Heart left ventricle (tissue), 16 donors: ENCODE measurements at regions not wholly inside any gene's neighbourhood (a gene's known extent, or its start where the extent isn't known, plus 50 kb on each side); places are given as distances from the start of the nearest gene placed in this dataset.

ENCODE experiments used
- ATAC-seq, 4 donors: fragments of 200-7000 bp; cut with Tn5 transposase; one replicate each; pipeline ENCODE4 v1.9.1; 2020 to 2022; ENCODE audit warnings: moderate library complexity in 4 of 4, mild to moderate bottlenecking in 3 of 4, moderate number of reproducible peaks in 1 of 4
- DNase-seq, 5 donors: peaks; one replicate each; pipeline ENCODE4 v3.0.0-alpha.2; 2020
- H3K27ac ChIP-seq, 12 donors: fragments of 200-600 bp; sonication (generic) in 4 of 12; one replicate each; pipeline versions ENCODE4 v1.5.0 to v1.8.0; 2016 to 2022; ENCODE audit warnings: mild to moderate bottlenecking in 2 of 12
- H3K27me3 ChIP-seq, 9 donors: fragments of 200-600 bp; sonication (generic) in 2 of 9; one replicate each; pipeline versions ENCODE4 v1.5.1 to v1.8.0; 2016 to 2022; ENCODE audit warnings: mild to moderate bottlenecking in 3 of 9
- H3K36me3 ChIP-seq, 9 donors: fragments of 200-600 bp; sonication (generic) in 2 of 9; one replicate each; pipeline versions ENCODE4 v1.5.0 to v1.8.0; 2018 to 2022; ENCODE audit warnings: mild to moderate bottlenecking in 2 of 9
- H3K4me1 ChIP-seq, 12 donors: fragments of 200-600 bp; sonication (generic) in 4 of 12; one replicate each; pipeline versions ENCODE4 v1.5.0 to v1.8.0; 2016 to 2022; ENCODE audit warnings: mild to moderate bottlenecking in 3 of 12
- H3K4me3 ChIP-seq, 12 donors: fragments of 200-600 bp; sonication (generic) in 4 of 12; one replicate each; pipeline versions ENCODE4 v1.5.0 to v1.8.0; 2017 to 2022; ENCODE audit warnings: mild to moderate bottlenecking in 9 of 12, moderate library complexity in 4 of 12
- H3K9me3 ChIP-seq, 12 donors: fragments of 200-600 bp; sonication (generic) in 4 of 12; one replicate each; pipeline versions ENCODE4 v1.5.0 to v1.8.0; 2016 to 2022; ENCODE audit warnings: mild to moderate bottlenecking in 1 of 12
- CTCF ChIP-seq, 12 donors: fragments of 200-600 bp; sonication (generic) in 4 of 12; IDR thresholded peaks; one replicate each; pipeline versions ENCODE4 v1.5.0 to v1.8.0; 2018 to 2022; ENCODE audit warnings: antibody characterized with exemption in 12 of 12, mild to moderate bottlenecking in 5 of 12
- POLR2A ChIP-seq, 2 donors: fragments of 450-650 bp; IDR thresholded peaks; one replicate each; pipeline ENCODE4 v1.6.1; 2017; ENCODE audit warnings: antibody characterized with exemption in 2 of 2, mild to moderate bottlenecking in 2 of 2, moderate library complexity in 2 of 2
- WGBS, 4 donors: extraction: QIAGEN DNeasy Blood & Tissue Kit in 2 of 4; methylation state at CpG; one replicate each; pipeline versions ENCODE4 v1.1.5 to v1.1.7; 2013 to 2018; 5-methylcytosine and 5-hydroxymethylcytosine counted together
- intact Hi-C, 10 donors: fragments of 100-400 bp; cut with DNase I; formaldehyde crosslinking; loops; one replicate each; pipeline versions ENCODE4 v1.11.1 to v1.14.2; 2022
- donor health status: ischemic (EF 13 %, LVEDD 7.1; RV severe dilation, severe dysfunction).
- donor health status: healthy with polysubstance abuse.
- donor health status: DM: no; HTN: yes; CAD: no.
- donor health status: DM: no; HTN: no; CAD: no.
- donor health status: ischemic (EF 25% LVEDD 6.9; RV normal size, moderate dysfunction).
- donor health status: ischemic (EF 25% LVEDD 5.7; RV mildly dilated, moderate dysfunction).
- donor health status: healthy.
- donor health status: DM: yes; HTN: yes; CAD: no.
- donor health status: ischemic (EF 35%, LVEDD 5.7; RV mildly dilated, moderate dysfunction).
- donor health status: nonischemic (EF 11% LVEDD 7.7; RV severe dilation, severe dysfunction).
- donor health status: DM: yes; HTN: yes; CAD: no.
- donor health status: PGD.
- donor health status: ischemic (EF 29% LVEDD 5.4; RV normal size, mild dysfunction).
- donor health status: nonischemic (EF 23%, LVEDD 6.1; RV moderate dilation, normal function).

GRCh38 chr1:221916176-221916575 lies 174.3 kb upstream of the DUSP10 start:
- ATAC-seq (no peak), DNase-seq (no peak)
- Histone ChIP-seq H3K4me1 (no peaks in the 10 kb centered on the region), H3K4me3 (no peak overlapping the region), H3K27me3 (no peaks in the 10 kb centered on the region), H3K9me3 (no peaks in the 10 kb centered on the region), H3K36me3 (no peaks in the 10 kb centered on the region), H3K27ac (no peak overlapping the region)
- TF ChIP-seq CTCF (IDR thresholded peaks at IDR 0.05): no peak
- no peak for TF ChIP-seq POLR2A (IDR thresholded peaks at IDR 0.05)
- WGBS, 4 donors: 87 to 93% (median 88%) methylated on average over 5 of the region's 5 CpGs
- intact Hi-C loops: no loop called here

- Histone ChIP-seq H3K27me3 (no peaks in the 10 kb centered on the region), H3K9me3 (no peaks in the 10 kb centered on the region), H3K36me3 (no peaks in the 10 kb centered on the region), H3K4me1 (no peaks in the 10 kb centered on the region), H3K27ac (no peak overlapping the region), H3K4me3 (no peak overlapping the region)
- TF ChIP-seq POLR2A (IDR thresholded peaks at IDR 0.05) (no peak), CTCF (IDR thresholded peaks at IDR 0.05) (no peak)
- intact Hi-C loops: no loop called here
- DNase-seq (no peak), ATAC-seq (no peak)
- WGBS, 4 donors: 84 to 89% (median 85%) methylated on average over 2 of the region's 2 CpGs
Measured at GRCh38 chr1:221915764-221916163, 173.9 kb upstream of the DUSP10 start.

GRCh38 chr1:221913351-221913892 lies 171.5 kb upstream of the DUSP10 start:
- Histone ChIP-seq H3K27ac (no peak overlapping the region), H3K9me3 (no peaks in the 10 kb centered on the region), H3K4me3 (no peak overlapping the region), H3K36me3 (no peaks in the 10 kb centered on the region), H3K4me1 (no peaks in the 10 kb centered on the region), H3K27me3 (no peaks in the 10 kb centered on the region)
- no peak for DNase-seq
- no peak for ATAC-seq
- intact Hi-C loops: no loop called here
- TF ChIP-seq CTCF (IDR thresholded peaks at IDR 0.05) (no peak), POLR2A (IDR thresholded peaks at IDR 0.05) (no peak)
- 75 to 80% (median 78%) methylated on average over 3 of the region's 3 CpGs for WGBS, 4 donors

- H3K4me3 ChIP-seq: no peak overlapping the region
- H3K9me3 ChIP-seq: no peaks in the 10 kb centered on the region
- H3K36me3 ChIP-seq: no peaks in the 10 kb centered on the region
- H3K4me1 ChIP-seq: no peaks in the 10 kb centered on the region
- intact Hi-C loops: no loop called here
- no peak for DNase-seq
- H3K27ac ChIP-seq: no peak overlapping the region
- no peak for TF ChIP-seq POLR2A (IDR thresholded peaks at IDR 0.05)
- no peak for TF ChIP-seq CTCF (IDR thresholded peaks at IDR 0.05)
- H3K27me3 ChIP-seq: no peaks in the 10 kb centered on the region
- ATAC-seq: no peak
Measured at GRCh38 chr1:221912230-221912629, 170.3 kb upstream of the DUSP10 start.
